ENCODE measurements at regions not wholly inside any gene's neighbourhood (a gene's known extent, or its start where the extent isn't known, plus 50 kb on each side); places are given as distances from the start of the nearest gene placed in this dataset.

DNA sequence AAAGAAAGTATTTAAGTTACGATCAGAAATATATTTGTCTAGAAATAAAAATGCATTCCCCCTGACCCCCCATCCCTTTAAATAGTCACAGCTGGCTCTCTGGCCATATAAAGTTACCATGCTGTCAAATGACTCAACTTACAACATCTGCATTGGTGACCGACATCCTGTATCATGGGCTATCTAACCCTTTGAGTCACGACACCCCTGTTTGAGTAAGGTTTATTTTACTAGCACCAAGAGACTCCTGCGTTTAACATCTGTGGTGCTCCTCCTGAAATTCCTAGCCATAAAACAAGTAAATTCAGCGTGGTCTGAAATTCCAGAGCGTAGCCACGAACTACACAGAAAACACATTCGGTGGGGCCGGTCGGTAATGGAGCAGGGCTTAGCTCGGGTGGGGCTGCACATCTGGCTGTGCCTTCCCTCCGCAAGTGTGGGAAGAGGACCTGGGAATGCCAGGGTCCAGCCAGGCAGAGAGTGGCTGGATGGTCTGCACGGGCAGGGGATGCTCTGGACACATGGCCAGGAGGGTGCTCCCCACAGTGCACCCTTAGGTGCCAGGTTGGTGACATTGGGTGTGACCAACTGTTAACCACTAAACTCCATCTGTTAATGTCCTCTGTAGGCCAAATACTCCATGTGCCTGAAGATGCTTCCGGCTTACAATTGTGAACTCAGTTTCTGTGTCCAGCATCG lies 53.0 kb upstream of the CLDN14 start:
- H3K27ac Mint-ChIP-seq: no peak overlapping the region
- ATAC-seq (no peak), DNase-seq (ENCODE audit: low spot score) (no peak)
- no peaks in the 10 kb centered on the region for H3K9me3 Mint-ChIP-seq
- H3K4me3 Mint-ChIP-seq: no peak overlapping the region
- H3K4me1 Mint-ChIP-seq (ENCODE audit: low read depth in 2 of 2): peaks cover 0 to 3% of the 10 kb centered on the region in 2 donors
- peaks cover 4 to 8% of the 10 kb centered on the region in 2 donors for H3K27me3 Mint-ChIP-seq
- no peaks in the 10 kb centered on the region for H3K36me3 Mint-ChIP-seq

DNA sequence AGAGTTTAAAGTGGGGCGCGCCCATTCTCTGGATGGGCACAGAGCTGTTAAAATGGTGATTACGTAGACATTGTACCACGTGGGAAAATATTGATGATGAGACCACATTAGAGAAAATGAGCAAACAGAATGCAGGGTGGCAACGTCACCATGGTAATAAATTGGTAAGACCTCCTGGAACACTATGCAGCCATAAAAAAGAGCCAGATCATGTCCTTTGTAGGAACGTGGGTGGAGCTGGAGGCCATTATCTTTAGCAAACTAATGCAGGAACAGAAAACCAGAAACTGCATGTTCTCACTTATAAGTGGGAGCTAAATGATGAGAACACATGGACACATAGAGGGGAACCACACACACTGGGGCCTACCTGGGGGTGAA lies 53.5 kb upstream of the CLDN14 start:
- DNase-seq (ENCODE audit: low spot score) (no peak), ATAC-seq (no peak)
- Mint-ChIP-seq H3K27ac (no peak overlapping the region), H3K4me1 (ENCODE audit: low read depth in 2 of 2) (peaks cover 0 to 3% of the 10 kb centered on the region in 2 donors), H3K4me3 (no peak overlapping the region), H3K36me3 (no peaks in the 10 kb centered on the region), H3K27me3 (peaks cover 4 to 8% of the 10 kb centered on the region in 2 donors), H3K9me3 (no peaks in the 10 kb centered on the region)

GRCh38 chr21:36534656-36535055 lies 54.7 kb upstream of the CLDN14 start:
- H3K27ac Mint-ChIP-seq: no peak overlapping the region
- ATAC-seq: no peak
- H3K4me1 Mint-ChIP-seq (ENCODE audit: low read depth in 2 of 2): peaks cover 0 to 3% of the 10 kb centered on the region in 2 donors
- no peak for DNase-seq (ENCODE audit: low spot score)
- no peaks in the 10 kb centered on the region for H3K9me3 Mint-ChIP-seq
- no peaks in the 10 kb centered on the region for H3K36me3 Mint-ChIP-seq
- H3K4me3 Mint-ChIP-seq: no peak overlapping the region
- H3K27me3 Mint-ChIP-seq: peaks cover 4 to 8% of the 10 kb centered on the region in 2 donors

DNA sequence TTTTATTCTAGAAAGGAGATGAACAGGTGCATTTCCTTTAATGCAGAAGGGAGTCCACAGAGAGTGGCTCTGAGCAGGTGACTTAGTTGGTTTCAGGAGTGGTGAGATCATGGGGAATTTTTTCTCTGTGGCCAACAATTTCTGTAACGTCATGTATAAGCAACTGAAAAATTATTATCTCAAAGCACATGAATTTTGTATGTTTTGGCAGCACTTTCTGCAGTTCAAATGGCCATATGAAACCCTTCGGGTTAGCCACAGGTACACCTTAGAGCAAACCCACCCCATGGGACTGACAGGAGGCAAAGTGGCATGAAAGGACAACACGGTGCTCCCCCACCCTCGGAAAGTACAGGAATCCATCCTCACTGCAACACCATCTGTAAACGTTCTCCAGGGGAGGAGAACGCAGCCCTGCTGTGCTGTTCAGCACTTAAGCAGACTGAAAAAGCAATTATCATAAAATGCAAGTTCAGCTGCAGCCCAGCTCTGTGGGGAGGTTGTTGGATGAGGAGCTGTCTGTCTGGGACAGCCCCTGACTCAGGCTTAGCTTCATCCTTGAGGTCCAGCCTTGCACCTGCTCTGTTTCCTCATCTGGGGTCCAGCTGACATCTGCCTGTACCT lies 55.8 kb upstream of the CLDN14 start:
- no peak overlapping the region for H3K27ac Mint-ChIP-seq
- H3K9me3 Mint-ChIP-seq: no peaks in the 10 kb centered on the region
- H3K4me3 Mint-ChIP-seq: no peak overlapping the region
- peaks cover 0 to 3% of the 10 kb centered on the region in 2 donors for H3K4me1 Mint-ChIP-seq (ENCODE audit: low read depth in 2 of 2)
- H3K36me3 Mint-ChIP-seq: no peaks in the 10 kb centered on the region
- peaks cover 0 to under 1% of the 10 kb centered on the region in 2 donors for H3K27me3 Mint-ChIP-seq
- DNase-seq (ENCODE audit: low spot score) (no peak), ATAC-seq (no peak)

GRCh38 chr21:36538761-36539160 lies 58.8 kb upstream of the CLDN14 start:
- ATAC-seq: no peak
- Mint-ChIP-seq H3K27ac (no peak overlapping the region), H3K4me1 (ENCODE audit: low read depth in 2 of 2) (no peaks in the 10 kb centered on the region)

DNA sequence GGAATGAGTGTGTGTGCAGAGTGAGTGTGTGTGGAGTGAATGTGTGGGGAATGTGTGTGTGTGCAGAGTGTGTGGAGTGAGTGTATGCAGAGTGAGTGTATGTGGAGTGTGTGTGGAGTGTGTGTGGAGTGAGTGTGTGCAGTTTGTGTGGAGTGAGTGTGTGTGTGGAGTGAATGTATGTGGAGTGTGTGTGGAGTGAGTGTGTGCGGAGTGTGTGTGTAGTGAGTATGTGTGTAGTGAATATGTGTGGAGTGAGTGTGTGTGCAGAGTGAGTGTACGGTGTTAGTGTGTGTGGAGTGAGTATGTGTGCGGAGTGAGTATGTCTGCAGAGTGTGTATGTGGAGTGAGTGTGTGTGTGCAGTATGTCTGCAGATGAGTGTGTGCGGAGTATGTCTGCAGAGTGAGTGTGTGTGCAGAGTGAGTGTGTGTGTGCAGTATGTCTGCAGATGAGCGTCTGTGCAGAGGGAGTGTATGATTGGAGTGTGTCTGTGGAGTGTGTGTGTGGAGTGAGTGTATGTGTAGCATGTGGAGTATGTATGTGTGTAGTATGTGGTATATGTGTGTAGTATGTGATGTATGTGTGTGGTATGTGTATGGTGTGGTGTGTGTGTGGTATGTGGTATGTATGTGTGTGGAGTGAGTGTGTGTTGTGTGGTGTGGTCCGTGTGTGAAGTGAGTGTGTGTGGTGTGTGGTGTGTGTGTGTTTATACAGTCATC lies 59.7 kb upstream of the CLDN14 start:
- no peak overlapping the region for H3K4me3 Mint-ChIP-seq

More at GRCh38 chr21:36538761-36539160, 58.8 kb upstream of the CLDN14 start:
- H3K27me3 Mint-ChIP-seq: peaks cover 0 to 3% of the 10 kb centered on the region in 2 donors
- no peak for DNase-seq (ENCODE audit: low spot score)
- no peak overlapping the region for H3K4me3 Mint-ChIP-seq
- no peaks in the 10 kb centered on the region for H3K9me3 Mint-ChIP-seq
- H3K36me3 Mint-ChIP-seq: no peaks in the 10 kb centered on the region

GRCh38 chr21:36540700-36541099 lies 60.8 kb upstream of the CLDN14 start:
- Mint-ChIP-seq H3K36me3 (no peaks in the 10 kb centered on the region), H3K9me3 (no peaks in the 10 kb centered on the region), H3K27ac (no peak overlapping the region), H3K27me3 (peaks cover 0 to 3% of the 10 kb centered on the region in 2 donors), H3K4me3 (no peak overlapping the region), H3K4me1 (ENCODE audit: low read depth in 2 of 2) (no peaks in the 10 kb centered on the region)
- ATAC-seq: no peak
- no peak for DNase-seq (ENCODE audit: low spot score)

More for the DNA sequence above, 59.7 kb upstream of the CLDN14 start:
- ATAC-seq (peak; percentile 36 to 53), DNase-seq (ENCODE audit: low spot score) (no peak)
- Mint-ChIP-seq H3K27ac (no peak overlapping the region), H3K36me3 (no peaks in the 10 kb centered on the region), H3K4me1 (ENCODE audit: low read depth in 2 of 2) (no peaks in the 10 kb centered on the region), H3K27me3 (peaks cover 0 to 3% of the 10 kb centered on the region in 2 donors), H3K9me3 (no peaks in the 10 kb centered on the region)

- no peaks in the 10 kb centered on the region for H3K4me1 Mint-ChIP-seq (ENCODE audit: low read depth in 2 of 2)
- DNase-seq (ENCODE audit: low spot score): no peak
- no peaks in the 10 kb centered on the region for H3K36me3 Mint-ChIP-seq
- peaks cover 0 to 3% of the 10 kb centered on the region in 2 donors for H3K27me3 Mint-ChIP-seq
- no peak overlapping the region for H3K4me3 Mint-ChIP-seq
- no peak overlapping the region for H3K27ac Mint-ChIP-seq
- no peak for ATAC-seq
- no peaks in the 10 kb centered on the region for H3K9me3 Mint-ChIP-seq
Observed at GRCh38 chr21:36541721-36542139, 61.8 kb upstream of the CLDN14 start.

DNA sequence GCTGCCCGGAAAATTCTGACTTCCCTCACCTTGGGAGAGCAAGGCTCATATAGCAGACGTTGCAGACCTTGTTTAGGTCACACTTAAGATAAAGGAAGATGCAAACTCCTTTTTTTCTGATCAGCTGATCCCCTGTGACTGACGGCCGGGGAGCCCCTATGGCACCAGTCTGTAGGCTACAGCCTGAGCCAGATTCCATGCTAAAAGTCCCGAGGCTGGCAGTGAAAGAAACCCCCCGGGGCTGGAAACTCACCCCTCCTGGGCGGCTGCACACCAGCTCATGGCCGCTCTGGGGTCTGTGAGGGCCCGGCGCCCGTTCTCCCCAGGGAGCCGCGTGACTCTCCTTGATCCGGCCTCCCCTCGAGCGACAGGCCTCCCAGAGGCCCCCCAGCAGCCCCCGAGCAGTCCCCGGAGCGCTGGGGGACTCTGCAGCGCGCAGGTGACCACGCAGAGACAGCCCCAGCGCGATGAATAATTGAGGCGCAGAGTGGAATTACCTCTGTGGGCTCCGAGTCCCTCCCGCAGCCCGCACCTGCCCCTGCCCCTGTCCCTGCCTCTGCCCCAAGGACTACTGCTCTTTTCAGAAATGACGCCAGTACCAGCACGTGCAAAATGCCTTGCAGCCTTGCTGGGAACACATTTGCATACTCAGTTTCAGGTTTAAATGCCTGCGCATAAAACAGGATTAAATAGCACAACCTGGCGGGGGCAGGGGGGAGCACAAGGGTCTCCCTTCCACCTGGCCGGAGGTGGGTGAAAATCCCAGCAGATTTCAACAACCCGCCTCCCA lies 62.6 kb upstream of the CLDN14 start:
- no peak for ATAC-seq

GRCh38 chr21:36543924-36544323 lies 64.0 kb upstream of the CLDN14 start:
- no peak for DNase-seq (ENCODE audit: low spot score)
- no peaks in the 10 kb centered on the region for H3K9me3 Mint-ChIP-seq
- no peak overlapping the region for H3K4me3 Mint-ChIP-seq
- no peak overlapping the region for H3K27ac Mint-ChIP-seq
- ATAC-seq: peak in 1 of 2 donors; percentile 18
- no peaks in the 10 kb centered on the region for H3K36me3 Mint-ChIP-seq
- peaks cover 0 to 3% of the 10 kb centered on the region in 2 donors for H3K27me3 Mint-ChIP-seq
- no peaks in the 10 kb centered on the region for H3K4me1 Mint-ChIP-seq (ENCODE audit: low read depth in 2 of 2)

More for the DNA sequence above, 62.6 kb upstream of the CLDN14 start:
- peaks cover 0 to 3% of the 10 kb centered on the region in 2 donors for H3K27me3 Mint-ChIP-seq
- H3K4me1 Mint-ChIP-seq (ENCODE audit: low read depth in 2 of 2): no peaks in the 10 kb centered on the region
- no peaks in the 10 kb centered on the region for H3K36me3 Mint-ChIP-seq
- H3K9me3 Mint-ChIP-seq: no peaks in the 10 kb centered on the region
- no peak overlapping the region for H3K27ac Mint-ChIP-seq
- no peak overlapping the region for H3K4me3 Mint-ChIP-seq
- no peak for DNase-seq (ENCODE audit: low spot score)

GRCh38 chr21:36544545-36544944 lies 64.6 kb upstream of the CLDN14 start:
- Mint-ChIP-seq H3K27ac (no peak overlapping the region), H3K4me3 (no peak overlapping the region), H3K36me3 (no peaks in the 10 kb centered on the region), H3K27me3 (peaks cover 0 to 3% of the 10 kb centered on the region in 2 donors), H3K4me1 (ENCODE audit: low read depth in 2 of 2) (no peaks in the 10 kb centered on the region), H3K9me3 (no peaks in the 10 kb centered on the region)
- ATAC-seq (no peak), DNase-seq (ENCODE audit: low spot score) (no peak)

DNA sequence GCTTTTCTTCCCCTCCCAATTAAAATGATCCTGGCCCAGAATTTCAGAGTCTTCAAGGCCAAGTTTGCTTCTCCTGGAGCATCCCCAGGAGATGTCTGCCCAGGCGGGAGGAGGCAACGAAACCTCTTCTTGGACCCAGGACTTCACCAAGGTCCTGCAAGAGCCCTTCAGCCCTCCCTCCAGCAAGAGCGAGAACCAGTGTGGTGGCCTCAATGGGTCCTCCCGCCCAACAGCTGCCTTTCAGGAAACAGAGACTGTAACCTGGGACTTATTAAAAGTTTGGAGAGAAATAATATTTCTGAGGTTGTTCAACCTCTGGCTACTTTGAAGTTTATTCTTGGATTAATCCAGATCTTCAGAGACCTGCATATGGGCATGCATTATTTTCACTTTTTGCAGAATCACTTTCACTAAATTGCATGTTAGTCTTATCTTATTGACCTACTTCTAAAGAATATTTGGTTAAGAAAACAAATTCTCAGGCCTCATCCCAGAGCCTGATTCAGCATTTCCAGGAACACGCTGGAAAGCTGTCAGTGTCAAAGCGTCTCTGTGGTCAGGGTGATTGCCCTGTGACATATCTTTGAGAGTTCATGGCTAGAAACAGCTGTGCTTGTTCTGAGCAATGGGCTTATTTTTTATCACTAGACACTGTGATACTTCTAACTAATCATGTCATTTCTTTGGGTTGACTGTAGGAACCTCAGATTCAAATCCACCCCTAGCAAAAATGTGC lies 66.0 kb upstream of the CLDN14 start:
- peaks cover 0 to 6% of the 10 kb centered on the region in 2 donors for H3K27me3 Mint-ChIP-seq
- H3K4me1 Mint-ChIP-seq (ENCODE audit: low read depth in 2 of 2): no peaks in the 10 kb centered on the region
- ATAC-seq: no peak

GRCh38 chr21:36547464-36547863 lies 67.5 kb upstream of the CLDN14 start:
- no peak for DNase-seq (ENCODE audit: low spot score)
- Mint-ChIP-seq H3K27ac (no peak overlapping the region), H3K36me3 (no peaks in the 10 kb centered on the region), H3K9me3 (no peaks in the 10 kb centered on the region), H3K4me1 (ENCODE audit: low read depth in 2 of 2) (no peaks in the 10 kb centered on the region), H3K27me3 (peaks cover 0 to 3% of the 10 kb centered on the region in 2 donors), H3K4me3 (no peak overlapping the region)
- no peak for ATAC-seq

More for the DNA sequence above, 66.0 kb upstream of the CLDN14 start:
- Mint-ChIP-seq H3K4me3 (no peak overlapping the region), H3K9me3 (no peaks in the 10 kb centered on the region), H3K27ac (no peak overlapping the region), H3K36me3 (no peaks in the 10 kb centered on the region)
- DNase-seq (ENCODE audit: low spot score): no peak

Data from natural killer cell treated with Interleukin-12 subunit alpha and Interleukin-12 subunit beta and Interleukin-15 and Interleukin-18, amount 100 ng/mL, for 72 hours (primary cell).